ENCODE measurements at regions not wholly inside any gene's neighbourhood (a gene's known extent, or its start where the extent isn't known, plus 50 kb on each side); places are given as distances from the start of the nearest gene placed in this dataset.

DNA sequence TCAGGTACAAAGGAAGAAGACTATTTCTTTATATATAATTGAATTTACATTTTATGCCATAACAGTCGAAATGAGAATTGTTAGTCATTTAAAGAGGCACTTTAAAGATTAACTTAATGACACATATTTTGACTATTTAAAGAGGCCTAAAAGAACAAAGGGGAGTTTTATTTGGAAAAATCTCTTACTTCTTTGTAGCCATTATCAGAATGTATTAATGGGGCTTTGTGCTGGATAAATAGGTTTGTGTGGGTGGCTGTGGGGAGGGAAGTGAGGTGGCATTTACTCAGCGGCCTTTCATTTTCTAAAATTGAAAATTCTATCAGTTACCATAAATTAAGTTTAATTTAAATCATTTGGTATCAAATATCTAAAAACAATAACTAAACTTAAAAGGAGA is 462.2 kb upstream of the CXADR start:
- no peaks in the 10 kb centered on the region for H3K27me3 Mint-ChIP-seq (ENCODE audit: unreplicated experiment)
- H3K4me1 Mint-ChIP-seq (ENCODE audit: low read depth, unreplicated experiment) = peaks cover 18% of the 10 kb centered on the region
- no peak overlapping the region for H3K27ac Mint-ChIP-seq (ENCODE audit: unreplicated experiment)
- DNase-seq = no peak
- TF ChIP-seq, protein P1, sequence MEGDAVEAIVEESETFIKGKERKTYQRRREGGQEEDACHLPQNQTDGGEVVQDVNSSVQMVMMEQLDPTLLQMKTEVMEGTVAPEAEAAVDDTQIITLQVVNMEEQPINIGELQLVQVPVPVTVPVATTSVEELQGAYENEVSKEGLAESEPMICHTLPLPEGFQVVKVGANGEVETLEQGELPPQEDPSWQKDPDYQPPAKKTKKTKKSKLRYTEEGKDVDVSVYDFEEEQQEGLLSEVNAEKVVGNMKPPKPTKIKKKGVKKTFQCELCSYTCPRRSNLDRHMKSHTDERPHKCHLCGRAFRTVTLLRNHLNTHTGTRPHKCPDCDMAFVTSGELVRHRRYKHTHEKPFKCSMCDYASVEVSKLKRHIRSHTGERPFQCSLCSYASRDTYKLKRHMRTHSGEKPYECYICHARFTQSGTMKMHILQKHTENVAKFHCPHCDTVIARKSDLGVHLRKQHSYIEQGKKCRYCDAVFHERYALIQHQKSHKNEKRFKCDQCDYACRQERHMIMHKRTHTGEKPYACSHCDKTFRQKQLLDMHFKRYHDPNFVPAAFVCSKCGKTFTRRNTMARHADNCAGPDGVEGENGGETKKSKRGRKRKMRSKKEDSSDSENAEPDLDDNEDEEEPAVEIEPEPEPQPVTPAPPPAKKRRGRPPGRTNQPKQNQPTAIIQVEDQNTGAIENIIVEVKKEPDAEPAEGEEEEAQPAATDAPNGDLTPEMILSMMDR (IDR thresholded peaks at IDR 0.05; ENCODE audit: partially characterized antibody, unreplicated experiment) = no peak
- no peaks in the 10 kb centered on the region for H3K36me3 Mint-ChIP-seq (ENCODE audit: unreplicated experiment)
- no peak overlapping the region for H3K4me3 Mint-ChIP-seq (ENCODE audit: unreplicated experiment)
- H3K9me3 Mint-ChIP-seq (ENCODE audit: unreplicated experiment) = no peaks in the 10 kb centered on the region

DNA sequence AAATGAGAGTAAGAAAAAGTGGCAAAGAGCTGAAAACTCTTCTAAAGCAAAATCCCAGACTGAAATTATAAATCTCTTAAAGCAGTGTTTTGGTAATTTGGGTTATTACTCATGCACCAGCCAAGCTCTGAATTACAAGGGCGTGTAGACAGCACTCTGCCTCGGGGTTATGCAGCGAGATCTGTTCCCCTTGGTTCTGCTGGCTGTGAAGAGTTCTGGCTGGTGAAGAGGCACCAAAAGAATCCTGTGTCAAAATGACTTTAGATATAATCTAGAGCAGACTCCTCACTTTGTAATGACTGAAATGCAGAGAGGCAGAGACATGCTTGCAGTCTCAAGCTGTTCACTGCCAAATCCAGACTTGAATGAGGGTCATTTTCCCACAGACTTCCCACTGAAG is 461.8 kb upstream of the CXADR start:
- Mint-ChIP-seq H3K36me3 (ENCODE audit: unreplicated experiment) (no peaks in the 10 kb centered on the region), H3K9me3 (ENCODE audit: unreplicated experiment) (no peaks in the 10 kb centered on the region), H3K27me3 (ENCODE audit: unreplicated experiment) (no peaks in the 10 kb centered on the region), H3K27ac (ENCODE audit: unreplicated experiment) (no peak overlapping the region), H3K4me3 (ENCODE audit: unreplicated experiment) (no peak overlapping the region), H3K4me1 (ENCODE audit: low read depth, unreplicated experiment) (peaks cover 18% of the 10 kb centered on the region)
- no peak for DNase-seq
- TF ChIP-seq, protein P1 (IDR thresholded peaks at IDR 0.05; ENCODE audit: partially characterized antibody, unreplicated experiment) = no peak

DNA sequence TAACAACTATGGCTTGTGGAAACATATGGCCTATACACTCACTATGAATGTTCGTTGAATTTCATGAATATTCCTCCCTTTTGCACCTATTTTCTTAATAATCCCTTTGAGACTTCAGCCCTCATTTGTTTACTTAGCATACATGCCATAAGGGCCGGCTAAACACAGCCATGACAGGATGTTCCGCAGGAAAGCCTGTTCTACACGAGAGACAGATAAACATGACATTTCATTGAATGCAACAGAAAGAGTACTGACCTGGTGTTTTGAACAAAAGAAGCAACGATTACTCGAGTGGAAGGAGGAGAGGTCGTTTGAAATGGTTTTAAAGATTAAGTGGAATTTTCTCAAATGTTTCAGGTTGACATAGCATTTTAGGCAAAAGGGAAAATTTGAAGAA is 459.5 kb upstream of the CXADR start:
- Mint-ChIP-seq H3K4me1 (ENCODE audit: low read depth, unreplicated experiment) (peaks cover 18% of the 10 kb centered on the region), H3K36me3 (ENCODE audit: unreplicated experiment) (no peaks in the 10 kb centered on the region), H3K4me3 (ENCODE audit: unreplicated experiment) (peak overlapping the region; percentile 0), H3K27ac (ENCODE audit: unreplicated experiment) (peak overlapping the region; percentile 5), H3K9me3 (ENCODE audit: unreplicated experiment) (no peaks in the 10 kb centered on the region), H3K27me3 (ENCODE audit: unreplicated experiment) (no peaks in the 10 kb centered on the region)
- DNase-seq = no peak
- TF ChIP-seq, protein P1 (IDR thresholded peaks at IDR 0.05; ENCODE audit: partially characterized antibody, unreplicated experiment) = no peak

DNA sequence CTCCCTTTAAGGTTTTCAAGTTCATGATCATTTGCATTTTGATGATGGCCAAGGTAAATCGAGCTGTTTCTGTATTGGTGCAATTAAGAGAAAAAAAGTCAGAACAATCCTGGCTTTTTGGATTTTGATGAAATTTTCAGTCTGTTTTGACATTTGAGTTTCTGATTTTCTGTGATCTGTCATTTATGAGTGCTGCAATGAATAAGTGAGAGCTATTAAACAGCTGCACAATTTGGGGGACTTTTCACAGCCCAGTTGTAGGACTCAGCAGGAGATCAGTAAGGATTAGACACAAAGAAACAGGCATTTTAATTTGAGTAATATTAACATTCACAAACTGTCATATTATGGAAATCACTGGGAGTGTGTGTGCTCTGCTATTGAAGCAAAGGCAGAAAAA is 452.9 kb upstream of the CXADR start:
- no peak overlapping the region for H3K4me3 Mint-ChIP-seq (ENCODE audit: unreplicated experiment)
- no peaks in the 10 kb centered on the region for H3K36me3 Mint-ChIP-seq (ENCODE audit: unreplicated experiment)
- no peaks in the 10 kb centered on the region for H3K27me3 Mint-ChIP-seq (ENCODE audit: unreplicated experiment)
- no peak for DNase-seq
- H3K4me1 Mint-ChIP-seq (ENCODE audit: low read depth, unreplicated experiment) = peaks cover 2% of the 10 kb centered on the region
- H3K9me3 Mint-ChIP-seq (ENCODE audit: unreplicated experiment) = no peaks in the 10 kb centered on the region
- no peak overlapping the region for H3K27ac Mint-ChIP-seq (ENCODE audit: unreplicated experiment)
- TF ChIP-seq, protein P1 (IDR thresholded peaks at IDR 0.05; ENCODE audit: partially characterized antibody, unreplicated experiment) = no peak

DNA sequence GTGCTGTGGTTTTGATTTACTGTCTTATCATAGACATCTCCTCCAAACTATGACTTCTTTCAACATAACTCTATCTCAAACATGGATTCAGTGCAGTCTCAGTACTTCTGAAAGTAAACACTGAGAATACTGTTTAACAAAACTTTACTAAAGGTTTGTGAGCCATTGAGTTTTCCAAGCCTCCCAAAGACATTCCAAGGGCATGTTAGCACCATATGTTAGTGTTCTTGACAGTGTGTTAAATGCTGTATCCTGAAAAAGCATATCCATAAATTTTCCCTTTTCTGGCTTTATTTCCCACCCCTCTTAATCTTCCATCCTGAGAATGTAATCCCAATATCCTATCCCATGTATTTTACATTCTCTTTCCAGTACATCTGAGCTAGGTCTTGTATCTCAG is 446.8 kb upstream of the CXADR start:
- no peaks in the 10 kb centered on the region for H3K27me3 Mint-ChIP-seq (ENCODE audit: unreplicated experiment)
- no peaks in the 10 kb centered on the region for H3K9me3 Mint-ChIP-seq (ENCODE audit: unreplicated experiment)
- TF ChIP-seq, protein P1 (IDR thresholded peaks at IDR 0.05; ENCODE audit: partially characterized antibody, unreplicated experiment) = no peak
- H3K36me3 Mint-ChIP-seq (ENCODE audit: unreplicated experiment) = no peaks in the 10 kb centered on the region
- H3K27ac Mint-ChIP-seq (ENCODE audit: unreplicated experiment) = no peak overlapping the region
- H3K4me1 Mint-ChIP-seq (ENCODE audit: low read depth, unreplicated experiment) = no peaks in the 10 kb centered on the region
- no peak overlapping the region for H3K4me3 Mint-ChIP-seq (ENCODE audit: unreplicated experiment)
- no peak for DNase-seq

Data from glutamatergic neuron (in vitro differentiated cells).